ENCODE measurements at regions not wholly inside any gene's neighbourhood (a gene's known extent, or its start where the extent isn't known, plus 50 kb on each side); places are given as distances from the start of the nearest gene placed in this dataset.

DNA sequence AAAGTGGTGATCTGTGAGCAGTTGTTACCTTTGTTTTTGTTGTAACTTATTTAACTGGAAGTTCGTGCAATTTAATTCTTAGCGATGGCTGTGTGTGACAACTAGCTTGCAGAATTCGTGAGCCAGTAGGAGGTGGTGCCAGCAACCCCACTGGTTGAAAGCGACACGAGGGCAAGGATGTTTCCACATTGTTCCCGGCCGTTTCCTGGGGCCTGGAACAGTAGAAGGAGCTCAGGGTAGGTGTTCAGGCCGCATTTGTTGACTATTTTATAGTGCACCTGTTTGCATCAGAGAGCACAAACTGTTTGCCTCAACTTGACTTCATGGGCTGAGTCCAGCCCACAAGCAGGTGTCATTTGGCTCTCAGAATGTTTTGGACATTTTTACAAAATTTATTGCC, 112.1 kb upstream of the PTPN1 start:
- TF ChIP-seq CTCF (IDR thresholded peaks at IDR 0.05; ENCODE audit: low read depth, low read length) = no peak
- no peak for TF ChIP-seq POLR2A (IDR thresholded peaks at IDR 0.05; ENCODE audit: extremely low read depth, insufficient read length)

All from NB4 (cell line).